ENCODE measurements at regions not wholly inside any gene's neighbourhood (a gene's known extent, or its start where the extent isn't known, plus 50 kb on each side); places are given as distances from the start of the nearest gene placed in this dataset.

DNA sequence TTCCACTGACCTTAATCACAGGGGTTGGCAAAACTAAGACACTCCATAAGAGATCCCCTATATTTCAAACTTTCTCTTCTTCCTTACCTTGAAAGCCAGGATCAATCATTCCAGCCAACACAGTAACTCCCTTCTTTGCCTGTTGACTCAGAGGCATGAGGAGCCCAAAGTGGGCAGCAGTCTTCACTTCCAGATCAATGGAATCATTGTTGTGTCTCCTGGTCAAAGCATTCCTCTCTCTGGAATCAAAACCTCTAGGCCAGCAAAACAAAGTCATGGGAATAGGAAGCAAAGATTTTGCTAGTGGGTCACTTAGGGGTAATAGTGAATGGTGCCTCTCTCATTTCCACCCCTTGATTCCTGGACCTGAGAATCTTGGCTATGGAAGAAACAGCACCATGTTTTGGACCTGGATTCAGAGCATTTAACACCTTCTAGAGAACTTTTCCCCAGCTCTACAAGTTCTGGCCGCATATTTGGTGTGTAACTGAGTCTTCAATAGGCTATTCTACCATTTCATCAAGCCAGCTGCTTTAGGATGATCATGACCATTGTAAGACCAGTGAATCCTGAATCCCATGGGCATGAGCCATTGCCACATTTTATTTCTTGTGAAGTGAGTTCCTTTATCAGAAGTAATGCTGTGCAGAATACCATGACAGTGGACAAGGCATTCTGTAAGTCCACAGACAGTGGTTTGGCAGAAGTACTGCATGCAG, 65.7 kb upstream of the SERPINE2 start:
- POLR2A ChIA-PET = no interaction called here
- TF ChIP-seq CTCF (IDR thresholded peaks at IDR 0.05; ENCODE audit: control extremely low read depth, extremely low read depth, low read depth, missing control alignments) = no peak
- CTCF ChIA-PET = no interaction called here
- DNase-seq (ENCODE audit: extremely low spot score) = no peak

- POLR2A ChIA-PET = no interaction called here
- DNase-seq (ENCODE audit: extremely low spot score) = no peak
- CTCF ChIA-PET = no interaction called here
- TF ChIP-seq CTCF (IDR thresholded peaks at IDR 0.05; ENCODE audit: control extremely low read depth, extremely low read depth, low read depth, missing control alignments) = no peak
Measured at GRCh38 chr2:224103651-224104050, 64.6 kb upstream of the SERPINE2 start.

GRCh38 chr2:224102991-224103390, 63.9 kb upstream of the SERPINE2 start:
- DNase-seq (ENCODE audit: extremely low spot score) = no peak
- no peak for TF ChIP-seq CTCF (IDR thresholded peaks at IDR 0.05; ENCODE audit: control extremely low read depth, extremely low read depth, low read depth, missing control alignments)
- ChIA-PET CTCF (no interaction called here), POLR2A (no interaction called here)

GRCh38 chr2:224101820-224102630, 62.9 kb upstream of the SERPINE2 start:
- TF ChIP-seq CTCF (IDR thresholded peaks at IDR 0.05; ENCODE audit: control extremely low read depth, extremely low read depth, low read depth, missing control alignments) = no peak
- CTCF ChIA-PET = interaction anchor here (1.1 kb wide), 1 partner anchor 72 kb away, joined by 3 read pairs; no protein-coding TSS in a partner anchor
- POLR2A ChIA-PET = no interaction called here
- DNase-seq (ENCODE audit: extremely low spot score) = no peak

DNA sequence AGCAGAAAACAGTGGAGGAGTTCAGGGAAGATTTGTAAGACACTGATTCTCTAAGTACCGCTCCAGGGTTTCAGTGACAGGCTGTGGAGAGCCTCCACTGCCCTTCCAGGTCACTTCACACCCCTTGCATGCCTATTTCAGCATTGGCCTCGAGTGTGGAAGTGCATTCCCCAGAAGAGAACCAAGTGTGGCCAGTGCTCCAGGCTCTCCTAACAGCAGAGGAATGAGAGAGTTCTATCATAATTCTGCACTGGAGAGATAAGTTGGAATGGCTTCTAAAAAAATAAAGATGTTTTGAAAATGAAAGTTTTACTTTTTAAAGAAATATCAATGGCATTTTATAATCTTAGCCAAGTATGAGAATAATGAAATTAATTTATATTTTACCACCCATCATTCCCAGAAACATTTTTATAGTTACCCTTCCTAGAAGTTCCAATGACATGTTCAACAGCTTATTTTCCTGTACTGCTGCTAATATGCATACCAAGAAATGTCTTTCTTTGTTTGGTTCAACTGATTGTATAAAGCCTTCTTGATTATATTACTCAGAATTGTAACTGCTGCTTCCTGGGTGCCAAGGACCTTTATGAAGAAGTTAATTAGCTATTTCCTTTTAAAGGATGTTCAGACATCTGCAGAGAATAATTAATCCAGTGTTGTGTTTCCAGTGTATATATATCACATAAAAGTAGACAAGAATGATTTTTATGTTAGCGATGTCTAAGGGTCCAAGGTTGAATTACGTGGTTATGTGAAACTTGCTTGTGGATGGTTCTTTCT, 61.0 kb upstream of the SERPINE2 start:
- DNase-seq (ENCODE audit: extremely low spot score) = no peak
- POLR2A ChIA-PET = no interaction called here
- CTCF ChIA-PET = no interaction called here
- no peak for TF ChIP-seq CTCF (IDR thresholded peaks at IDR 0.05; ENCODE audit: control extremely low read depth, extremely low read depth, low read depth, missing control alignments)

- DNase-seq (ENCODE audit: extremely low spot score) = no peak
- no peak for TF ChIP-seq CTCF (IDR thresholded peaks at IDR 0.05; ENCODE audit: control extremely low read depth, extremely low read depth, low read depth, missing control alignments)
- CTCF ChIA-PET = no interaction called here
- POLR2A ChIA-PET = no interaction called here
Measured at GRCh38 chr2:224098481-224099230, 59.6 kb upstream of the SERPINE2 start.
